VCaP (cell line): ENCODE measurements at regions not wholly inside any gene's neighbourhood (a gene's known extent, or its start where the extent isn't known, plus 50 kb on each side); places are given as distances from the start of the nearest gene placed in this dataset.

Experiments
- H3K27ac ChIP-seq: fragments of 450-650 bp; 2 replicates; pipeline ENCODE4 v1.5.1; 2017
- TF ChIP-seq, protein P1 (sequence below): fragments of 450-650 bp; conservative IDR thresholded peaks from 2 replicates; pipeline ENCODE4 v1.5.1; 2017; ENCODE audit warnings: mild to moderate bottlenecking, moderate library complexity

DNA sequence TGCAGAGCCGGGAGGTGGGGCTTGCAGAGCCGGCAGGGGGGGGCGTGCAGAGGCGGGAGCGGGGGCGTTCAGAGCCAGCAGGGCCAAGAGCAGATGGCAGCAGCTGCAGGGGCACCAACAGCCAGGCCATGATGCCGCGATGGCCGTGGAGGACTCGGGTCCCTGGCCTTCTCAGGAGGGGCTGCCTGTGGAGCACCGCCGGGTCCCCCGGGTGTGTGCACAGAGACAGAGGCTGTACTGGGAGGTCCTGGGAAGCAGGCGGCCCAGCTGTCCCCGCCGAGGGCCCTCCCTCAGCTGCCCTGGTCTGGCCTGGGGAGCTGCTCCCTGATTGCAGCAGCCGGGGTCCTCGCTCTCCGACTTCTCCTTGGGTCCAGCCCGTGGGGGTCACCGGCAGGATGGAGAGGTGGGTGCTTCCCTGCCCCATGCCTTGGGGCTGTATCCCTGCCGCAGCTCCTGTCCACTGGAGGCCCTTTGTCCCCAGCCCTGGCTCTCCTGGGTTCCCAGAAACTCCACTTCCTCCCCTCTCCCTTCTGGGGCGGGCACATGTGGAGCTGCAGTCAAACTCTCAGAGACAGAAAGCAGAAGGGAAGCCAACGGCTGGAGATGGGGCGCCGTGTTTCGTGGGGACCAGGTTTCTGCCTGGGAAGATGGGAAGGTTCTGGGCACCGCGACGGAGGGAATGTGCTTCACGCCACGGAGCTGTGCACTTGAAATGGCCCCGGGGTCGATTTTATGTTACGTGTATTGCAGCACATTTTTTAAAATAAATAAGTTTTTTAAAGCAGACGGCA is 75.8 kb upstream of the GALNT9 start:
- TF ChIP-seq, protein P1, sequence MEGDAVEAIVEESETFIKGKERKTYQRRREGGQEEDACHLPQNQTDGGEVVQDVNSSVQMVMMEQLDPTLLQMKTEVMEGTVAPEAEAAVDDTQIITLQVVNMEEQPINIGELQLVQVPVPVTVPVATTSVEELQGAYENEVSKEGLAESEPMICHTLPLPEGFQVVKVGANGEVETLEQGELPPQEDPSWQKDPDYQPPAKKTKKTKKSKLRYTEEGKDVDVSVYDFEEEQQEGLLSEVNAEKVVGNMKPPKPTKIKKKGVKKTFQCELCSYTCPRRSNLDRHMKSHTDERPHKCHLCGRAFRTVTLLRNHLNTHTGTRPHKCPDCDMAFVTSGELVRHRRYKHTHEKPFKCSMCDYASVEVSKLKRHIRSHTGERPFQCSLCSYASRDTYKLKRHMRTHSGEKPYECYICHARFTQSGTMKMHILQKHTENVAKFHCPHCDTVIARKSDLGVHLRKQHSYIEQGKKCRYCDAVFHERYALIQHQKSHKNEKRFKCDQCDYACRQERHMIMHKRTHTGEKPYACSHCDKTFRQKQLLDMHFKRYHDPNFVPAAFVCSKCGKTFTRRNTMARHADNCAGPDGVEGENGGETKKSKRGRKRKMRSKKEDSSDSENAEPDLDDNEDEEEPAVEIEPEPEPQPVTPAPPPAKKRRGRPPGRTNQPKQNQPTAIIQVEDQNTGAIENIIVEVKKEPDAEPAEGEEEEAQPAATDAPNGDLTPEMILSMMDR, result no peak
- H3K27ac ChIP-seq, result no peak overlapping the region

- TF ChIP-seq, protein P1, result no peak
- H3K27ac ChIP-seq, result no peak overlapping the region
These were observed 75.1 kb upstream of the GALNT9 start for GRCh38 chr12:132404435-132404855.

- TF ChIP-seq, protein P1, result no peak
- H3K27ac ChIP-seq, result no peak overlapping the region
These were observed 74.4 kb upstream of the GALNT9 start for GRCh38 chr12:132403636-132404434.

DNA sequence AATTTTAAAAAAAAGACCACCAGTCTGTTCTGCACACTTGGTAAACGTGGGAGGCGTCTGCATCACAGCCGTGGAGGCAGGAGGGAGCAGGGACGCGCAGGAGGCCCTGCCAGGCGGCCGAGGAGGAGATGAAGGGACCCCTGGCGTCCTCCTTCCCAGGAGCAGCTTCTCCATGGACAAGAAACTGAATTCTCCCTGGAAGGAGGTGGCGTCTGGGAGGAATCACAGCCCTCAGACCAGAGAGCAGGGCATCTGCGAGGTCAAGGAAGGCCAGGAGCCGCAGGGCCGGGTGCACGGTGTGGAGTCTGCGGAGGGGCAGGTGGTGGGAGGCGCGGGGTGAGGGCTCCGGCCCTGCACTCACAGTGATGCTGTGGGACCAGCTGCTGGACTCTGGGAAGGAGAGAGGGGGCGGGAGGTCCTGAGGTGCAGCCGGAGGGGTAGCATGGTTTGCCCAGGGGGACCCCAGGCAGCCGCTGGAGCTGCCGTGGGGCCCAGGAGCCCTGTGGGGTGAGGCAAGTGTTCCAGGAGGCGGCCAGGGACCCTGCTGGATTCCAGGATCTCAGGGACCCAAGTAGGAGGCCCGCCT is 73.5 kb upstream of the GALNT9 start:
- TF ChIP-seq, protein P1, result no peak

GRCh38 chr12:132401982-132402381 is 72.6 kb upstream of the GALNT9 start:
- H3K27ac ChIP-seq, result no peak overlapping the region
- TF ChIP-seq, protein P1, result no peak

More for the DNA sequence above, 73.5 kb upstream of the GALNT9 start:
- no peak overlapping the region for H3K27ac ChIP-seq

DNA sequence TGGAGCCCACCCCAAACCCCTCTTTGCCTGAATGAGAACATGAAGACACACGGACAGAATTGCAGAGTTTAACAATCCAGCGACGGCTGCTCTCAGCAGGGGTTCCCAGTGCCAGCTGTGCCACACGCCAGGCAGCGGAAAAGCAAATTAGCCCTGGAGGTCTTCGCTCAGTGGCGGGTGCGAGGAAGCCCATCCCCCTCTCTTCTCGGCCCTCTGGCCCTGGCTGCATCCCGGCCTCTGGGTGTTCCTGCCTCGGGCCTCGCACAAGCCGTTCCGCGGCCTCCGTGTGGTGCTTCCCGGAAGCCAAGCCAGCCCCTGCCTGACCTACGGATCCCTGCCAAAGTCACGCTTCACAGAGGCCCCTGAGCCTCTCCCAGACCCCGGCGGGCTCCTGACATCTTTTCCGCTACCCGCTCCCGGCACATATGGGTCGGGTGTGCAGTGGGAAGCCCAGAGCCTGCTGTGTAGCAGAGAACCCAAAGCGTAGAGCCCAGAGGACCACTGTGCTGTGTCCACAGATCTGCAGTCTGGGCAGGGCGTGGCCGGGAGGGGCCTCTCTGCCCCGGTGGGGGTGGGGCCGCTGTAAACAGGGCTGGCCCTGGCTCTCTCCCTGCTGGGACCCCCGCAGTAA is 70.7 kb upstream of the GALNT9 start:
- H3K27ac ChIP-seq, result no peak overlapping the region
- TF ChIP-seq, protein P1, result no peak
